ENCODE measurements at regions not wholly inside any gene's neighbourhood (a gene's known extent, or its start where the extent isn't known, plus 50 kb on each side); places are given as distances from the start of the nearest gene placed in this dataset.

DNA sequence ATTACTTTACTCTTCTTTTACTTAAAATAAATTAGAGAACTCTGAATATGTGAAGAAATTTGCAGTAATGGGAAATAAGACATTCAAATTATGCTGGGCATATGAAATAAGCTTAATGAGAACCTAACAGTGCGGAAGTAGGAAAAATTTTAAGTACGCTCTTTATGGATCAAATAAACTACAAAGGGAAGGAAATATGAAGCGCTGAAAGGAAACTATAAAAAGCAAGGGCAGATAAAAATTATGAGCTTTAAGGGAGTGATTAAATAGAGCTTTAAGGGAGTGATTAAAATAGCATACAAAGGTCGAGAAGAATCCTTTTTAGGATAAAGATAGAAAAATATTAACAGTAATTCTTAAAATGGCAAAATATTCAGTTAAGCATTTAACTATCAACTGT lies 118.3 kb upstream of the AADACL2 start:
- TF ChIP-seq, protein P1, sequence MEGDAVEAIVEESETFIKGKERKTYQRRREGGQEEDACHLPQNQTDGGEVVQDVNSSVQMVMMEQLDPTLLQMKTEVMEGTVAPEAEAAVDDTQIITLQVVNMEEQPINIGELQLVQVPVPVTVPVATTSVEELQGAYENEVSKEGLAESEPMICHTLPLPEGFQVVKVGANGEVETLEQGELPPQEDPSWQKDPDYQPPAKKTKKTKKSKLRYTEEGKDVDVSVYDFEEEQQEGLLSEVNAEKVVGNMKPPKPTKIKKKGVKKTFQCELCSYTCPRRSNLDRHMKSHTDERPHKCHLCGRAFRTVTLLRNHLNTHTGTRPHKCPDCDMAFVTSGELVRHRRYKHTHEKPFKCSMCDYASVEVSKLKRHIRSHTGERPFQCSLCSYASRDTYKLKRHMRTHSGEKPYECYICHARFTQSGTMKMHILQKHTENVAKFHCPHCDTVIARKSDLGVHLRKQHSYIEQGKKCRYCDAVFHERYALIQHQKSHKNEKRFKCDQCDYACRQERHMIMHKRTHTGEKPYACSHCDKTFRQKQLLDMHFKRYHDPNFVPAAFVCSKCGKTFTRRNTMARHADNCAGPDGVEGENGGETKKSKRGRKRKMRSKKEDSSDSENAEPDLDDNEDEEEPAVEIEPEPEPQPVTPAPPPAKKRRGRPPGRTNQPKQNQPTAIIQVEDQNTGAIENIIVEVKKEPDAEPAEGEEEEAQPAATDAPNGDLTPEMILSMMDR (IDR thresholded peaks at IDR 0.05) = no peak
- no peak for TF ChIP-seq POLR2A (IDR thresholded peaks at IDR 0.05)

All from uterus (tissue), 2 donors.